ENCODE measurements at regions not wholly inside any gene's neighbourhood (a gene's known extent, or its start where the extent isn't known, plus 50 kb on each side); places are given as distances from the start of the nearest gene placed in this dataset.
A peak's percentile ranks its signal among the peaks of the same experiment; 100 is the strongest.

DNA sequence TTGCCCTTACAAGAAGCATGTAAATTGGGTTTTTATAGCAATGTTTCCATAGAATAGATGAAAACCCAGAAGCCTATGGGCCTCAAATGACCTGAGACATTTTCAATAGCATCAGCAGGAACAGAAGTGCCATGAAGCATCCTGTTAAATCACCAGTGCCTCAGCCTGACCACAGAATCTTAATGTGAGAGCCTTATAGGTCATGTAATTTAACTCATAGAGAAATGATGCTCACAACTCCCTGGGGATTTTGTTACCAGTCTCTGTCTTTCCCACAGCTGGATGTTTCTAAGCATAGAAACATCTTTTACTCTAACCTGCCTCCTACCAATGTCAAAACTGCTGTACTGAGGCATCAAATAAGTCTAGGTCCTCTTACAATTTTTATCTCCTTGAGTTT lies 295.8 kb upstream of the ACVR2A start:
- no peaks in the 10 kb centered on the region for H3K9me3 ChIP-seq (replicated peaks in 1 of 11)
- H3K36me3 ChIP-seq: no peaks in the 10 kb centered on the region
- no peak overlapping the region for H3K9ac ChIP-seq
- no peak overlapping the region for H3K4me3 ChIP-seq
- H3K27me3 ChIP-seq: no peaks in the 10 kb centered on the region
- TF ChIP-seq Cebpa-rat (IDR thresholded peaks at IDR 0.05): no peak
- H3K4me1 ChIP-seq: no peaks in the 10 kb centered on the region
- H3K27ac ChIP-seq: no peak overlapping the region
- no peaks in the 10 kb centered on the region for H4K20me1 ChIP-seq
- H3K4me2 ChIP-seq: no peak overlapping the region

GRCh38 chr2:147548451-147548850 lies 296.4 kb upstream of the ACVR2A start:
- H3K9ac ChIP-seq: no peak overlapping the region
- no peaks in the 10 kb centered on the region for H3K4me1 ChIP-seq
- H3K9me3 ChIP-seq (replicated peaks in 1 of 11): no peaks in the 10 kb centered on the region
- TF ChIP-seq Cebpa-rat (IDR thresholded peaks at IDR 0.05): no peak
- H3K27ac ChIP-seq: no peak overlapping the region
- H3K4me3 ChIP-seq: no peak overlapping the region
- H3K36me3 ChIP-seq: no peaks in the 10 kb centered on the region
- no peak overlapping the region for H3K4me2 ChIP-seq
- no peaks in the 10 kb centered on the region for H3K27me3 ChIP-seq
- no peaks in the 10 kb centered on the region for H4K20me1 ChIP-seq

DNA sequence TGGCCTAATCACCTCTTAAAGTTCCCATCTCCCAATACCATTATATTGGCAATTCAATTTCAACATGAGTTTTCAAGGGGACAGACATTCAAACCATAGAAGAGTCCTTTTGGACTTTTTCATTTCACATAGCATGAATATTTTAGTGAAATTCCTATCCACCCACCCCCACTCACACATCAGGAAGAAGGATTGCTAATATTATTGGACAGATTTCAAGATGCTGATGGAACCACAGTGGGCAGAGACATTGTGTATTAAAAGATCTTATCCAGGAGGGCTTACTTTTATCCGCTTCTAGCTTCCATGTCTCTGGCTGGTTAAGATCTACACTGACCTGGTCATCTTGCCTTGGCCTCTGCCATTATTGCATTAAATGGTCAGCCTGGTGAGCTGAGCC lies 297.4 kb upstream of the ACVR2A start:
- H3K9me3 ChIP-seq (replicated peaks in 1 of 11): no peaks in the 10 kb centered on the region
- no peaks in the 10 kb centered on the region for H3K27me3 ChIP-seq
- TF ChIP-seq Cebpa-rat (IDR thresholded peaks at IDR 0.05): no peak
- no peaks in the 10 kb centered on the region for H3K36me3 ChIP-seq
- H3K9ac ChIP-seq: no peak overlapping the region
- H3K4me1 ChIP-seq: no peaks in the 10 kb centered on the region
- H3K27ac ChIP-seq: no peak overlapping the region
- no peaks in the 10 kb centered on the region for H4K20me1 ChIP-seq
- H3K4me2 ChIP-seq: no peak overlapping the region
- H3K4me3 ChIP-seq: no peak overlapping the region

DNA sequence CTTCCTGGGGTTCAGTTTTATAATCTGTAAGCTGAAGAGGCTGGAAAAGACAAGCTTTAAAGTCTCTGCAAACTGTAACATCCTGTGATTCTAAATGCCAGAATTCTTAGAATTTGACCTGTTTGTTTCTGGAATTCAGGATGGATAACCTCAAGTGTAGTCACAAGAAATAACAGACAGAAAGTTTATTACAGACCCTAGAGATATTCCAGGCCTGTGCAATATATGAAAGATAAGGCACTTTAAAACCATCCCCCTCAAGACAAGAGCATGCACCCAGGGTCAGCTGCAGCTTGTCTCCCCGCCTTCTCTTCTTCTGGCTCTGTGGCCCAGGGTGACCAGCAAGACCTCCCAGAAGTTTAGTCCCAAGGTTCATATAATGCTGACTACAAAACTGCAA lies 298.7 kb upstream of the ACVR2A start:
- Histone ChIP-seq H3K27ac (no peak overlapping the region), H3K4me1 (peaks cover 0 to 4% (median 0%) of the 10 kb centered on the region in 10 experiments; a peak in 1 of 20 replicates), H3K27me3 (no peaks in the 10 kb centered on the region), H3K4me2 (no peak overlapping the region), H3K9ac (no peak overlapping the region), H3K4me3 (no peak overlapping the region), H3K36me3 (no peaks in the 10 kb centered on the region), H4K20me1 (no peaks in the 10 kb centered on the region), H3K9me3 (replicated peaks in 1 of 11) (0 out of 22 replicates have a peak, but pooled peaks cover 0 to 7% (median 0%) of the 10 kb centered on the region in 11 experiments)
- TF ChIP-seq Cebpa-rat (IDR thresholded peaks at IDR 0.05): no peak

DNA sequence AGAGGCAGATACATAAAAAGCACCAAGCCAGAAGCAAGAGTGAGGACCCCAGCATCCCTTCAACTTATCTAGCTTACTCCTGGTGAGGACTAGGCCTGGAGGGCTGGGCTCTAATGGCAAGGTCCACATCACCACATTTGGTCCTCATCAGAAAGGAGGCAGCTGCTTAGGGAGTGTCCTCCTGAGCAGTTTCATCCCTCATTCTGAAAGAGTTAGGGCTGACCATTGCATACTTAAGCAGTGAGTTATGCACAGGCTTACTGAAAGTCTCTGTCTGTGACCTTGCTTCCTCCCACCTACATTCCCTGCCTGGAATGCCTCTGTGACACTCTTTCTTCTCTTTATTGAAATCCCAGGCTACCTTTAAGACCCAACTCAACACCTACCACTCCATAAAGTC lies 301.8 kb upstream of the ACVR2A start:
- no peak overlapping the region for H3K4me3 ChIP-seq
- no peak overlapping the region for H3K27ac ChIP-seq
- no peaks in the 10 kb centered on the region for H3K27me3 ChIP-seq
- H4K20me1 ChIP-seq: no peaks in the 10 kb centered on the region
- H3K9me3 ChIP-seq (replicated peaks in 1 of 11): 0 out of 22 replicates have a peak, but pooled peaks cover 0 to 8% (median 0%) of the 10 kb centered on the region in 11 experiments
- TF ChIP-seq Cebpa-rat (IDR thresholded peaks at IDR 0.05): no peak
- H3K36me3 ChIP-seq: no peaks in the 10 kb centered on the region
- no peak overlapping the region for H3K9ac ChIP-seq
- peaks cover 0 to 6% (median 0%) of the 10 kb centered on the region in 10 experiments; a peak in 2 of 20 replicates for H3K4me1 ChIP-seq
- H3K4me2 ChIP-seq: peak overlapping the region in 1 of 11 experiments; percentile 4; a peak in 1 of 22 replicates

DNA sequence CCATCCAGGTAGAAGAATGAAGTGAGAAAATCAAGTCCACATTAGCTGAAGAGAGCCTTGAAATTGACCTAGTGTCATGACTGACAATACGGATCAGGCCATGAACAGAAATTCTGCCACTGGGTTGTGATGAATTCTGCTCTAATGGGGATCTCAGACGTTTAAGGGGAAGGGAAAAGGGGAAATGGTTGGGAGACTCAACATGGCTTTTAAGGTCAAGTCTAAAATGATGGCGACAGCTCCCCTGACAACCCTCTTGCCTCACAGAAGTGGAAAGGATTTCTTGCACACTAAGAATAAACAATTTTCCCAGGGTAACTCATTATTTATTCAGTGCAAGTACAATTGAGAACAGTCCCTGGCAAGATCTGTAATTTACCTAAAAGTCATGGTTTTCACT lies 302.5 kb upstream of the ACVR2A start:
- no peaks in the 10 kb centered on the region for H4K20me1 ChIP-seq
- no peaks in the 10 kb centered on the region for H3K27me3 ChIP-seq
- H3K4me2 ChIP-seq: 0 out of 22 replicates have a peak overlapping the region, but pooled peaks of 1 of the 11 experiments have one; percentile 0
- H3K27ac ChIP-seq: no peak overlapping the region
- no peak overlapping the region for H3K4me3 ChIP-seq
- H3K4me1 ChIP-seq: peaks cover 0 to 6% (median 0%) of the 10 kb centered on the region in 10 experiments; a peak in 2 of 20 replicates
- H3K36me3 ChIP-seq: no peaks in the 10 kb centered on the region
- no peak overlapping the region for H3K9ac ChIP-seq
- 0 out of 22 replicates have a peak, but pooled peaks cover 0 to 8% (median 0%) of the 10 kb centered on the region in 11 experiments for H3K9me3 ChIP-seq (replicated peaks in 1 of 11)
- TF ChIP-seq Cebpa-rat (IDR thresholded peaks at IDR 0.05): no peak

GRCh38 chr2:147541314-147541713 lies 303.5 kb upstream of the ACVR2A start:
- no peak overlapping the region for H3K9ac ChIP-seq
- H3K4me1 ChIP-seq: peaks cover 0 to 6% (median 0%) of the 10 kb centered on the region in 10 experiments; a peak in 2 of 20 replicates
- H3K9me3 ChIP-seq (replicated peaks in 1 of 11): 0 out of 22 replicates have a peak, but pooled peaks cover 0 to 8% (median 0%) of the 10 kb centered on the region in 11 experiments
- no peak overlapping the region for H3K4me3 ChIP-seq
- H3K36me3 ChIP-seq: no peaks in the 10 kb centered on the region
- H3K27me3 ChIP-seq: no peaks in the 10 kb centered on the region
- H4K20me1 ChIP-seq: no peaks in the 10 kb centered on the region
- H3K4me2 ChIP-seq: peak overlapping the region in 2 of 11 experiments; percentile 8 to 36; a peak in 1 of 22 replicates
- H3K27ac ChIP-seq: no peak overlapping the region
- no peak for TF ChIP-seq Cebpa-rat (IDR thresholded peaks at IDR 0.05)

GRCh38 chr2:147538821-147539220 lies 306.0 kb upstream of the ACVR2A start:
- no peak overlapping the region for H3K4me2 ChIP-seq
- H3K9me3 ChIP-seq (replicated peaks in 1 of 11): 0 out of 22 replicates have a peak, but pooled peaks cover 0 to 8% (median 0%) of the 10 kb centered on the region in 11 experiments
- peaks cover 0 to 6% (median 0%) of the 10 kb centered on the region in 10 experiments; a peak in 2 of 20 replicates for H3K4me1 ChIP-seq
- no peak overlapping the region for H3K4me3 ChIP-seq
- no peaks in the 10 kb centered on the region for H3K36me3 ChIP-seq
- no peak overlapping the region for H3K9ac ChIP-seq
- H3K27ac ChIP-seq: no peak overlapping the region
- H4K20me1 ChIP-seq: no peaks in the 10 kb centered on the region
- H3K27me3 ChIP-seq: no peaks in the 10 kb centered on the region
- TF ChIP-seq Cebpa-rat (IDR thresholded peaks at IDR 0.05): no peak

DNA sequence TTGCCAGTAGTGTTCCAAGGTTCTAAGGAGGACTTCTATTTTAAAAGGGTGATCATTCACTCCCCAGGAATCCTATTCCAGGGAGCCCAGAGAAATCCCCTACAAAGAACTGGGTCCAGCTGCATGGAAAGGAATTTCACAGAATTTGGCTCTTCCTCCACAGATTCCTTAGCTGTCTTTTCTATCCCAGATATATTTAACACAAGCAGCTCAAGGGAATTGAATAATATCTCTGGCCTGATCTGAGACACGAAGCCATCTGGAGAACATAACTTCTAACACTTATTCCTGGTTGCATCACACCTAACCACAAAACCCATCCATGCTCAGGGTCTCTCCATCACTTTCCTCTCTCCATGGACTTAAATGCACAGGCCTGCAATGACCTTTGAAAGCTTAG lies 306.7 kb upstream of the ACVR2A start:
- H3K36me3 ChIP-seq: no peaks in the 10 kb centered on the region
- 0 out of 22 replicates have a peak, but pooled peaks cover 0 to 8% (median 0%) of the 10 kb centered on the region in 11 experiments for H3K9me3 ChIP-seq (replicated peaks in 1 of 11)
- H3K9ac ChIP-seq: no peak overlapping the region
- H3K4me1 ChIP-seq: peaks cover 0 to 6% (median 0%) of the 10 kb centered on the region in 10 experiments; a peak in 2 of 20 replicates
- no peak for TF ChIP-seq Cebpa-rat (IDR thresholded peaks at IDR 0.05)
- H3K27me3 ChIP-seq: no peaks in the 10 kb centered on the region
- no peak overlapping the region for H3K4me2 ChIP-seq
- H3K4me3 ChIP-seq: no peak overlapping the region
- no peak overlapping the region for H3K27ac ChIP-seq
- no peaks in the 10 kb centered on the region for H4K20me1 ChIP-seq

- H3K9me3 ChIP-seq (replicated peaks in 1 of 11): no peaks in the 10 kb centered on the region
- no peaks in the 10 kb centered on the region for H3K27me3 ChIP-seq
- H3K4me3 ChIP-seq: no peak overlapping the region
- no peaks in the 10 kb centered on the region for H4K20me1 ChIP-seq
- H3K4me2 ChIP-seq: no peak overlapping the region
- no peak overlapping the region for H3K27ac ChIP-seq
- no peaks in the 10 kb centered on the region for H3K36me3 ChIP-seq
- no peak for TF ChIP-seq Cebpa-rat (IDR thresholded peaks at IDR 0.05)
- H3K9ac ChIP-seq: no peak overlapping the region
- H3K4me1 ChIP-seq: peaks cover 0 to under 1% (median 0%) of the 10 kb centered on the region in 10 experiments; a peak in 1 of 20 replicates
Observed at GRCh38 chr2:147531269-147531668, 313.6 kb upstream of the ACVR2A start.
